ENCODE measurements at regions not wholly inside any gene's neighbourhood (a gene's known extent, or its start where the extent isn't known, plus 50 kb on each side); places are given as distances from the start of the nearest gene placed in this dataset.

DNA sequence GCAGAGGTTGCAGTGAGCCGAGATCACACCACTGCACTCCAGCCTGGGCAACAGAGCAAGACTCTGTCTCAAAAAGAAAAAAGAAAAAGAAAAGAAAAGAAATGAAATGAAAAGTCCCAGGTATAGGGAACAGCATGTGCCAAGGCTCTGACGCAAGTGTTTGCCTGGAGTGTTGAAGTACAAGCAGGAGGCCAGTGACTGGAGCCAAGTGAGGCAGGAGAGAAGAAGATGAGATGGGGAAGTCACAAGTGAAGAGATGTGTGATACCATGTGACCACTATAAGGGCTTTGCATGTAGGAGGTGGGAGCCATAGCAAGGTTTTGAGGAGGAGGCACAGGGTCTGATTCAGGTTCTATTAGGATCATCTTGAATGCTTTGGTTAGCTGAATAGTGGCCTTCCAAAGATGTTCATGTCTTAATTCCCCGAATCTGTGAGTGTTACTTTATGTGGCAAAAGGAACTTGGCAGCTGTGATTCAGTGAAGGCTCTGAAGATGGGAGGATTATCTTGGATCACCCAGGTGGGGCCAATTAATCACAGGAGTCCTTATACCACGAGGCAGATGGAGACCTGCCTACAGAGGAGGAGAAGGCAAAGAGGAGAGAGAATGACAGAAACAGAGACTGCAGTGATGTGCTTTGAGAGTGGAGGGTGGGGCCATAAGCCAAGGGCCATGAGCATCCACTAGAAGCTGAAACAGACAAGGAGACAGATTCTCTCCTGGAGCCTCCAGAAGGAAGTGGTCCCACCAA is 91.1 kb upstream of the PTPN1 start:
- H3K27me3 ChIP-seq (ENCODE audit: insufficient read depth, low read length) = no peaks in the 10 kb centered on the region
- H3K4me1 ChIP-seq (ENCODE audit: insufficient read depth, low read length) = no peaks in the 10 kb centered on the region
- no peaks in the 10 kb centered on the region for H3K9me3 ChIP-seq (ENCODE audit: low read depth, low read length)

DNA sequence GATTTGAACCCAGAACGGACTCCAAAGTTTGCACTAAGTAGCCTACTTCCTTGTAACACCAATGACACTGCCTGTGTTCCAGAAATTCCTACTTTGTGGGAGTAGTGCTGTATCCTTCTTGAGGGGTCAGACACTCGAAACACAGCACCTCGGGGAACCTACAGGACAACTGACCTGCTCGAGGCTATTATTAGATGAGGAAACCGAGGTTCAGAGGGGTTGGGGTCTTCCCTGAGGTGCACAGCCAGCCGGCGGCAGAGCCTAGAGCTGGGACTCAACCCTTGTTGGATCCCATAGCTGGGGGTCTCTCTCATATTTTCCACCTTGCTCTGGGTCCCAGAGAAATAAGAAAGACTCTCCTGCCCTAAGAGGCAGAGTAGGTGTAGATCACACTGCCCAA is 89.8 kb upstream of the PTPN1 start:
- Histone ChIP-seq H3K4me3 (ENCODE audit: low read length) (no peak overlapping the region), H3K9me3 (ENCODE audit: low read depth, low read length) (no peaks in the 10 kb centered on the region), H3K27me3 (ENCODE audit: insufficient read depth, low read length) (no peaks in the 10 kb centered on the region), H3K4me1 (ENCODE audit: insufficient read depth, low read length) (no peaks in the 10 kb centered on the region)

More for the DNA sequence above, 91.1 kb upstream of the PTPN1 start:
- H3K4me3 ChIP-seq (ENCODE audit: low read length) = no peak overlapping the region

DNA sequence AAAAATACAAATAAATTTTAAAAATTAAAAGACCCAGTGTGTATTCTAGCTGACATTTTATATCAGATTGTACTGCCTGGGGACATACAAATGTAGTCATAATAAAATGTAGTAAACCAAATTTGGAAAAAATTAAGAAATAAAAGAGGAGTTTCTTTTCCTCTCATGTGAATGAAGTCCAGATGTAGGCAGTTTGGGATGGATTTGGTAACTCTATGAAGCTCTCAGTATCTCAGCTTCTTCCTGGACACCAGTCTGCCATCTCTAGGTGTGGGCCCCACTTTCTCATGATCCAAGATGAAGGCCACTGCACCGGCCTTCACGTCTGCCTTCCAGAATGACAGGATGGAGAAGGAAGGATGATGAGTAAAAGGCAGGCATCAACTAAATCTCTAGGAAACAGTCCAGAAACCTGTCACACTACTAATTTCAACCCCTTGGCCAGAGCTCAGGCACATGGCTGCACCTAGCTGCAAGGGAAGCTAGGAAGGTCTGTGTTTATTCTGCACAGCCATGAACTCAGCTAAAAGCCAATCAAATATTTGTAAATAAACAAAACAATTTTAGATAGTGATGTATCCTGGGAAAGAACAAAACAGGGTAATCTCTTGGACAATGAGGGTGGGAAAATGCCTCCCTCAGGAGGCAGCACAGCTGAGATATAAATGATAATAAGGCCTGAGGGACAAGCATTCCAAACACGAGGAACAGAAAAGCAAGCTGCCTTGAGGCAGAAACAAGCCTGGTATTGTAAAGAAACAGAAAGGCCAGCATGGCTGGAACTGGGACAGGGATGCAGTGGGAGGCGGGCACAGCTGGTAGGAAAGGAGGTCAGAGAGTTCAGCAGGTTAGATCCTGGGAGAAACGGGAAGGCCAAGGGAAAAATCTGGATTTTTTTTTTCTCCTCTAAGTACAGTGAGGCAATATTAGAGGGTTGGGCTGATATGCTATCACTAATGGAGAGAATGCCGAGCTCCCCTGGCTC is 88.5 kb upstream of the PTPN1 start:
- Histone ChIP-seq H3K9me3 (ENCODE audit: low read depth, low read length) (no peaks in the 10 kb centered on the region), H3K4me3 (ENCODE audit: low read length) (no peak overlapping the region), H3K27me3 (ENCODE audit: insufficient read depth, low read length) (no peaks in the 10 kb centered on the region), H3K4me1 (ENCODE audit: insufficient read depth, low read length) (no peaks in the 10 kb centered on the region)

DNA sequence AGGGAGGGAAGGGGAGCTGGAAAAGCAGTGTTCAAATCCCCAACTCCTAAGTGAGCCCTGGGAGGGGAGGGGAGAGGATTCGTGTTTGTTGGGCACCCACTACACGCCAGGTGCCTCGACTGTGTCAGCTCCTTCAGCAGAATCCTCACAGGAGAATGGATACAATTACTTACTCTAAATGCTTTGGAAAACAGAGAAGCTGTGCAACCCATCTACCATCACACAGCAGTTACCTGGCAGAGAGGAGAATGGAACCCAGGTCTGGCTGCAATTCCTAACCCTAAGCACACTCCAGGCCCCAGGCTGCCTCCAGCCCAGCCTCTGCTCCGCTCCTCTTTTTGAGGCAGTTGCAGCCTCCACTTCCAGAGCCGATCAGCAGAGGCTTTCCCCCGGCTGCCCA is 86.4 kb upstream of the PTPN1 start:
- H3K4me3 ChIP-seq (ENCODE audit: low read length) = no peak overlapping the region
- H3K27me3 ChIP-seq (ENCODE audit: insufficient read depth, low read length) = no peaks in the 10 kb centered on the region
- no peaks in the 10 kb centered on the region for H3K4me1 ChIP-seq (ENCODE audit: insufficient read depth, low read length)
- H3K9me3 ChIP-seq (ENCODE audit: low read depth, low read length) = no peaks in the 10 kb centered on the region

DNA sequence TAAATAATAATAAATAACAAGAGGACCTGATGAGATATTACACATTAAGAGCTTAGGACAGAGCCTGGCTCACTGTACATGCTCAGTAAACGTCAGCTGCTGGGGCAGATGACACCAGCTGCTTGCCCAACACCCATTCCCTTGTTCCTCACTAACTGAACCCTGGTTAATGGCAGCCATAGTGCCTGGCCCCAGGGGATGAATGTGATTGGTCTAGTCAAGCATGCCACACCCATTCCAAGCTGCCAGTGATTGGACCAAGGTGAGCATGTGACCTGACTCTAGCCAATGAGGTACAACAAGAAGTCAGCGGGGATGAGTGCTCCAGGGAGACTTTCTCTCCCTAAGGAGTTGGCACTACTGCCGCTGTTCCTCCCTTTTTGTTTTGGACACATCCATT is 85.1 kb upstream of the PTPN1 start:
- no peak overlapping the region for H3K4me3 ChIP-seq (ENCODE audit: low read length)
- no peaks in the 10 kb centered on the region for H3K9me3 ChIP-seq (ENCODE audit: low read depth, low read length)

DNA sequence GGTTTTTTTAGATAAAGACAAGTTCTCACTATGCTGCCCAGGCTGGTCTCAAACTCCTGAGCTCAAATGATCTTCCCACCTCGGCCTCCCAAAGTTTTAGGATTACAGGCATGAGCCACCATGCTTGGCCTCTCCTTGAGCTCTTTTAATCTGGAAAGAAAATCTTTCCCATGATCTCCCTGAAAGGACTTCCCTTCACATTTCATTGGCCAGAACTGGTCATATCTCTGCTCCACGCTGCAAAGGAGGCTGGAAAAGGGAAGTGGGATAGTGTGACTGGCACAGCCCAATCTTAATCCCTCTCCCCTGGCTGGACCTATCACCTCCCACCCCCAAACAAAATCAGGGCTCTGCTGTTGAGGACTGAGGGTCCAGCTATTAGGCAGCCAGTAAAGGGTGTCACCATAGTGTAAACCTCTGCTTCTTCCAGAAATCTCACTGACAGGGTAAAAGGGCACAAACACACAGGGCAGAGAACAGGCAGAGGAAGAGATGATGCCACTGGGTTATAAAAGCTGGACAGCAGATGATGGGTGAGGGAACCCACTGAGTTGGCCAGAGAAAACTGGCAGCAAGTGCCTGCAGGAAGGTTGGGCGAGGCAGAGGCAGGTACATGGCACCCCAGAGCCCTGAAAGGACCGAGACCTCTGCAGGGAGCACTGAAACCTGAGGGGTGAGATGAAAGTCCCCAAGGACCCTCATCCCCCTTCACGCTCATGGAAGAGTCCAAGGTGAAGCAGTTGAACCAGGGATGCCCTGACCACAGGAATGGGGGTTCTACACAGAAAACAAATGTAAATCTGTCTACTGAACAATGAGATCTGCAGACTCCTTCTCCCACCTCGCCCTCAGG is 83.1 kb upstream of the PTPN1 start:
- H3K27me3 ChIP-seq (ENCODE audit: insufficient read depth, low read length) = no peaks in the 10 kb centered on the region

More for the DNA sequence above, 85.1 kb upstream of the PTPN1 start:
- no peaks in the 10 kb centered on the region for H3K4me1 ChIP-seq (ENCODE audit: insufficient read depth, low read length)
- H3K27me3 ChIP-seq (ENCODE audit: insufficient read depth, low read length) = no peaks in the 10 kb centered on the region

DNA sequence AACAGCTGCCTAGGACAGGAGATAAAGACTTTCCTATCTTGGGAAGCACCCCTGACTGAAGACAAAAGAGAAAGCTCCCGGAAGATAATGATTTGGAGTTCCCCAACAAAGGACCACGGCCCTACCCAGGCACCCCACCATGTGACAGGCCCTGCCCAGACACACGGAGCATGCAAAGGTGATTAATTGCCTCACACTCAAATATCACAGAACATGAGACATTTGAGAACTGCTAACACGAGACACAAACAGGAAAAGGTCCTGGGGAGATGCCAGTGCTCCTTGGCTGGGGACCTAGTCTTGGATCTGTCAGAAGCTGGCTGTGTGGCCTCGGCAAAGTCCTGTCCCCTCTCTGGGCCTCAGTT is 82.5 kb upstream of the PTPN1 start:
- no peak overlapping the region for H3K4me3 ChIP-seq (ENCODE audit: low read length)
- no peaks in the 10 kb centered on the region for H3K9me3 ChIP-seq (ENCODE audit: low read depth, low read length)
- no peaks in the 10 kb centered on the region for H3K4me1 ChIP-seq (ENCODE audit: insufficient read depth, low read length)
- no peaks in the 10 kb centered on the region for H3K27me3 ChIP-seq (ENCODE audit: insufficient read depth, low read length)

More for the DNA sequence above, 83.1 kb upstream of the PTPN1 start:
- no peak overlapping the region for H3K4me3 ChIP-seq (ENCODE audit: low read length)
- H3K4me1 ChIP-seq (ENCODE audit: insufficient read depth, low read length) = no peaks in the 10 kb centered on the region
- no peaks in the 10 kb centered on the region for H3K9me3 ChIP-seq (ENCODE audit: low read depth, low read length)

GRCh38 chr20:50428097-50428828 is 81.9 kb upstream of the PTPN1 start:
- H3K9me3 ChIP-seq (ENCODE audit: low read depth, low read length) = no peaks in the 10 kb centered on the region
- H3K4me3 ChIP-seq (ENCODE audit: low read length) = no peak overlapping the region
- H3K27me3 ChIP-seq (ENCODE audit: insufficient read depth, low read length) = no peaks in the 10 kb centered on the region
- H3K4me1 ChIP-seq (ENCODE audit: insufficient read depth, low read length) = no peaks in the 10 kb centered on the region

GRCh38 chr20:50429412-50429811 is 80.8 kb upstream of the PTPN1 start:
- no peaks in the 10 kb centered on the region for H3K27me3 ChIP-seq (ENCODE audit: insufficient read depth, low read length)
- H3K4me1 ChIP-seq (ENCODE audit: insufficient read depth, low read length) = peaks cover 5% of the 10 kb centered on the region
- H3K4me3 ChIP-seq (ENCODE audit: low read length) = no peak overlapping the region
- H3K9me3 ChIP-seq (ENCODE audit: low read depth, low read length) = no peaks in the 10 kb centered on the region

DNA sequence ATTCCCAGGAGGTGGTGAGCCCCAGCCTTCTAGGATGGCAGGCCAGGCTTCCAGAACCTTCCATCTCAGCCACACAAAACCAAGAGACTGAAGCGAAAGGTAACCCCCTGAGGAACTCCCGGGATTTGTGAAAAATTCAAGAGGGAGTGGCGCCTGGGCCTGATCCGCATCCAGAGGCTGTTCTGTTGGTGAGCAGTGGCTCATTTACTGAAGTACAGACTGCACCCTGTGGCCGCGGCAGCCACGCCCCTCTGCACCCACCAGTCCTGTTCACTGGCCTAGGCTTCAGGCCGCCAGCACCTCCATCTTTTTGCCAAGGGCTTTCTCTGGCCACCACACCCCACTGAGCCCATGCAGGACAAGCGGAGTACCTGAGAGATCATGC is 79.1 kb upstream of the PTPN1 start:
- no peaks in the 10 kb centered on the region for H3K27me3 ChIP-seq (ENCODE audit: insufficient read depth, low read length)
- no peaks in the 10 kb centered on the region for H3K9me3 ChIP-seq (ENCODE audit: low read depth, low read length)

GRCh38 chr20:50433001-50433761 is 77.0 kb upstream of the PTPN1 start:
- no peaks in the 10 kb centered on the region for H3K27me3 ChIP-seq (ENCODE audit: insufficient read depth, low read length)
- peaks cover 11% of the 10 kb centered on the region for H3K4me1 ChIP-seq (ENCODE audit: insufficient read depth, low read length)
- no peaks in the 10 kb centered on the region for H3K9me3 ChIP-seq (ENCODE audit: low read depth, low read length)
- H3K4me3 ChIP-seq (ENCODE audit: low read length) = no peak overlapping the region

More for the DNA sequence above, 79.1 kb upstream of the PTPN1 start:
- no peak overlapping the region for H3K4me3 ChIP-seq (ENCODE audit: low read length)
- H3K4me1 ChIP-seq (ENCODE audit: insufficient read depth, low read length) = peaks cover 11% of the 10 kb centered on the region

DNA sequence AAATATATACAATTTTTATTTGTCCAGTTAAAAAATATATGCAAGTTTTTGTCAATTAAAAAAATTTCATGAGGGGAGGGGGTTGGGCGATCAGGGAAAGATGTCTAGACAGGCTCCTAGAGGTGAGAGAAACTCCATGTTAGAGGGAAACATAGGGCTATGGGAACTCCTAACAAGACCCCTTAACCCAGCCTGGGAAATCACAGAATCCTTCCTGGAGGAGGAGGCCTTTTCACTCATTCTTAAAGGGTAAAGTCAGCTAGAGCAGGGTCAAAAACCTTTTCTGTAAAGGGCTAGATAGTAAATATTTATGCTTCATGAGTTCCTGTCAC is 75.9 kb upstream of the PTPN1 start:
- no peaks in the 10 kb centered on the region for H3K27me3 ChIP-seq (ENCODE audit: insufficient read depth, low read length)
- no peak overlapping the region for H3K4me3 ChIP-seq (ENCODE audit: low read length)
- peaks cover 11% of the 10 kb centered on the region for H3K4me1 ChIP-seq (ENCODE audit: insufficient read depth, low read length)
- H3K9me3 ChIP-seq (ENCODE audit: low read depth, low read length) = no peaks in the 10 kb centered on the region

GRCh38 chr20:50434653-50435396 is 75.4 kb upstream of the PTPN1 start:
- no peak overlapping the region for H3K4me3 ChIP-seq (ENCODE audit: low read length)
- peaks cover 11% of the 10 kb centered on the region for H3K4me1 ChIP-seq (ENCODE audit: insufficient read depth, low read length)
- no peaks in the 10 kb centered on the region for H3K27me3 ChIP-seq (ENCODE audit: insufficient read depth, low read length)
- no peaks in the 10 kb centered on the region for H3K9me3 ChIP-seq (ENCODE audit: low read depth, low read length)
